HK-2 (cell line): ENCODE measurements at regions not wholly inside any gene's neighbourhood (a gene's known extent, or its start where the extent isn't known, plus 50 kb on each side); places are given as distances from the start of the nearest gene placed in this dataset.

ENCODE experiments used
- DNase-seq: peaks from one replicate; pipeline ENCODE4 v3.0.0-alpha.2; 2018; ENCODE audit not compliant: unreplicated experiment

- DNase-seq = no peak
Measured at GRCh38 chr7:53965716-53966115, 576.5 kb upstream of the VSTM2A start.

GRCh38 chr7:53983480-53983879 lies 558.7 kb upstream of the VSTM2A start:
- no peak for DNase-seq

GRCh38 chr7:53984776-53985175 lies 557.4 kb upstream of the VSTM2A start:
- no peak for DNase-seq

GRCh38 chr7:53988376-53988775 lies 553.8 kb upstream of the VSTM2A start:
- no peak for DNase-seq

GRCh38 chr7:53993224-53993623 lies 549.0 kb upstream of the VSTM2A start:
- DNase-seq = no peak

GRCh38 chr7:53996876-53997275 lies 545.3 kb upstream of the VSTM2A start:
- no peak for DNase-seq

GRCh38 chr7:54014765-54015164 lies 527.4 kb upstream of the VSTM2A start:
- DNase-seq = no peak

- no peak for DNase-seq
Measured at GRCh38 chr7:54015251-54015650, 526.9 kb upstream of the VSTM2A start.

GRCh38 chr7:54037873-54038272 lies 504.3 kb upstream of the VSTM2A start:
- DNase-seq = no peak

- DNase-seq = no peak
Measured at GRCh38 chr7:54060643-54061042, 481.5 kb upstream of the VSTM2A start.

- no peak for DNase-seq
Measured at GRCh38 chr7:54066643-54067042, 475.5 kb upstream of the VSTM2A start.

- DNase-seq = no peak
Measured at GRCh38 chr7:54069843-54070242, 472.3 kb upstream of the VSTM2A start.

- no peak for DNase-seq
Measured at GRCh38 chr7:54072710-54073109, 469.5 kb upstream of the VSTM2A start.

- no peak for DNase-seq
Measured at GRCh38 chr7:54076616-54077015, 465.6 kb upstream of the VSTM2A start.

- no peak for DNase-seq
Measured at GRCh38 chr7:54080525-54080924, 461.6 kb upstream of the VSTM2A start.

- no peak for DNase-seq
Measured at GRCh38 chr7:54080971-54081370, 461.2 kb upstream of the VSTM2A start.

- DNase-seq = no peak
Measured at GRCh38 chr7:54084340-54084739, 457.8 kb upstream of the VSTM2A start.

- no peak for DNase-seq
Measured at GRCh38 chr7:54090652-54091213, 451.4 kb upstream of the VSTM2A start.

- DNase-seq = no peak
Measured at GRCh38 chr7:54091322-54091721, 450.9 kb upstream of the VSTM2A start.

- no peak for DNase-seq
Measured at GRCh38 chr7:54097886-54098285, 444.3 kb upstream of the VSTM2A start.

- DNase-seq = no peak
Measured at GRCh38 chr7:54109501-54109900, 432.7 kb upstream of the VSTM2A start.

GRCh38 chr7:54111814-54112511 lies 430.2 kb upstream of the VSTM2A start:
- DNase-seq = no peak

GRCh38 chr7:54112567-54112966 lies 429.6 kb upstream of the VSTM2A start:
- no peak for DNase-seq
